ENCODE measurements at regions not wholly inside any gene's neighbourhood (a gene's known extent, or its start where the extent isn't known, plus 50 kb on each side); places are given as distances from the start of the nearest gene placed in this dataset.

- no peak for TF ChIP-seq CTCF (IDR thresholded peaks at IDR 0.05)
- TF ChIP-seq POLR2A (IDR thresholded peaks at IDR 0.05): no peak
- no peak for TF ChIP-seq POLR2AphosphoS5 (IDR thresholded peaks at IDR 0.05; ENCODE audit: insufficient read depth in 1 of 2, low read depth in 1 of 2)
Observed at GRCh38 chr9:108386032-108386431, 469.8 kb downstream of the ACTL7B start.

Data from vagina (tissue), 2 donors.